Stimulated activated CD4-positive, alpha-beta T cell treated with anti-CD3 and anti-CD28 coated beads, Interleukin-4, amount 100 ng/mL, for 1 hour (primary cell): ENCODE measurements at regions not wholly inside any gene's neighbourhood (a gene's known extent, or its start where the extent isn't known, plus 50 kb on each side); places are given as distances from the start of the nearest gene placed in this dataset.

Source experiments
- DNase-seq: peaks from one replicate; pipeline ENCODE4 v3.0.0-alpha.2; 2020

- no peak for DNase-seq
Observed at GRCh38 chr22:23000657-23001347, 69.5 kb upstream of the GNAZ start.

- DNase-seq, result no peak
Observed at GRCh38 chr22:23001463-23001862, 68.9 kb upstream of the GNAZ start.

DNA sequence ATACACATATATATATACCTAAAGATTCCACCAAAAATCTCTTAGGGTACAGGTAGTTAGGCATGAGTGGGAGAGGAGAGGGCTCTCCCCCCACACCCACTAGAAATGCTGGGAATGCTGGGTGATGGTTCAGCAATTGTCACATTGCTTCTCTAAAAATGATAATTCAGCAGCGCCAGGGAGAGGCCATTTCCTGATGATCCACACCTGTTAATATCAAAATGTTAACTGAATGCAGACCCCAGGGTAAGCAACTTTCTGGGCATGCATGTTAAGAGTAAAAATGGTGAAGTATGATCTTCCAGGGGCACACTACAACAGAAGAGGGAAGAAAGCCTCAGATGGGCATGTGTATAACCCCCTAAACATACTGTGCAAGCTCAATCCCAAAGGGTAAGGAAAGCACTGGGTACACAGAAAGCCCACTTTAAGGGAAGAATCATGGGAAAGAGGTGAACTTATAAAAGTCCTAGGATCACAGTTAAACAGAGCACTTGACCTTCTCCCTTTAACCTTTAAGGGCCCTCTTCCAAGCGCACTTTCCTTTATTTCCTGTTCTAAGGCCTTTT lies 67.6 kb upstream of the GNAZ start:
- no peak for DNase-seq

- DNase-seq, result no peak
Observed at GRCh38 chr22:23007823-23008222, 62.5 kb upstream of the GNAZ start.

GRCh38 chr22:23008896-23009295 lies 61.4 kb upstream of the GNAZ start:
- DNase-seq, result no peak
